GM10266 (cell line): ENCODE measurements at regions not wholly inside any gene's neighbourhood (a gene's known extent, or its start where the extent isn't known, plus 50 kb on each side); places are given as distances from the start of the nearest gene placed in this dataset.

Experiments
- DNase-seq: peaks from one replicate; pipeline ENCODE4 v3.0.0; 2012; ENCODE audit errors: extremely low spot score
- TF ChIP-seq, protein P1 (sequence below): IDR thresholded peaks from 2 replicates; pipeline ENCODE4 v1.5.1; 2012; ENCODE audit warnings: mild to moderate bottlenecking, low read depth; ENCODE audit not compliant: control insufficient read depth, insufficient read depth; ENCODE audit errors: missing control alignments

DNA sequence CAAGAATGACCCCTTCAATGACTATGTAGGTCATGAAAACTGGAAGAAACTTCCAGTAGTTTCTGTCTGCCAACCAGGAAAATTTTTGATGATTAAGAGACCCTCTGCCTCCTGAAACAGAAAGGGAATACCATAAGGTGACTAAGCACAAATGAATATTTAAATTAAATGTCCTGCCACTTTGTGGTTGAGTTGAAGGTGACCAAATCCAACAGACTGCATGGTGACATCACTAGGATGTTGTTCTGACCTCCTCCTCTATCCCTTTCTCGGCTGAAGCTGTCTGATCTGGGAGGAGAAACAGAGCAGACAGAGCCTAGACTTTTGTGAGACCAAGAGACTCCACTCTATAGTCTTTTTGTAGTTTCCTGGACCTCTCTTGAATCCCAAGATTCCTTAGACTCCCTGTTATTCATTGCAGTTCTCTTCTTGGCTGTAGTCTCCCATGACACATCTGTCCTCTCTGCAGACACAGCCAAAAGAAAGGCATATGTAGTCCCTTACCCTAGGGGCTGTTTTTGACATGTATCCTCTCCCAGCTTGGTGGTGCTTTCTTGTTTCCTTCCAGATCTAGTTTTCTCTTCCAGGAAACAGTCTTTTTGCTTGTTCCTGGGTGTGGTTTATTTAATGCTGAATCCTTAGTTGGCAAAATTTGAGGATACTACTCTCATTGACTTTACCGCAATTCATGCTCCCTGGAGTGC, 55.2 kb upstream of the UBE3A start:
- DNase-seq = no peak
- TF ChIP-seq, protein P1, sequence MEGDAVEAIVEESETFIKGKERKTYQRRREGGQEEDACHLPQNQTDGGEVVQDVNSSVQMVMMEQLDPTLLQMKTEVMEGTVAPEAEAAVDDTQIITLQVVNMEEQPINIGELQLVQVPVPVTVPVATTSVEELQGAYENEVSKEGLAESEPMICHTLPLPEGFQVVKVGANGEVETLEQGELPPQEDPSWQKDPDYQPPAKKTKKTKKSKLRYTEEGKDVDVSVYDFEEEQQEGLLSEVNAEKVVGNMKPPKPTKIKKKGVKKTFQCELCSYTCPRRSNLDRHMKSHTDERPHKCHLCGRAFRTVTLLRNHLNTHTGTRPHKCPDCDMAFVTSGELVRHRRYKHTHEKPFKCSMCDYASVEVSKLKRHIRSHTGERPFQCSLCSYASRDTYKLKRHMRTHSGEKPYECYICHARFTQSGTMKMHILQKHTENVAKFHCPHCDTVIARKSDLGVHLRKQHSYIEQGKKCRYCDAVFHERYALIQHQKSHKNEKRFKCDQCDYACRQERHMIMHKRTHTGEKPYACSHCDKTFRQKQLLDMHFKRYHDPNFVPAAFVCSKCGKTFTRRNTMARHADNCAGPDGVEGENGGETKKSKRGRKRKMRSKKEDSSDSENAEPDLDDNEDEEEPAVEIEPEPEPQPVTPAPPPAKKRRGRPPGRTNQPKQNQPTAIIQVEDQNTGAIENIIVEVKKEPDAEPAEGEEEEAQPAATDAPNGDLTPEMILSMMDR = no peak

DNA sequence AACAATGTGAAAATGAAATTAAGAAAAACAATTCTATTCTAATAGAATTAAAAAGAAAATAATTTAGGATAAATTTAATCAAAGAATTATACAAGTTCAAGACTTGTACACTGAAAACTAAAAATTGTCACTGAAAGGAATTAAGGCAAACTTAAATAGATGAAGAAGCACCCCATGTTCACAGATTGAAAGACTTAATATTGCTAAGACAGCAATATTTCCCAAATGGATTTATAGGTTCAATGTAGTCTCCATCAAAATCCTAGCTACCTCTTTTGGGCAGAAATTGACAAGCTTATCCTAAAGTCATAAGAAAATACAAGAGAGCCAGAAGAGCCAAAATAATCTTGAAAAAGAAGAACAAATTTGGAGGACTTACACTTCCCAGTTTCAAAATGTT, 53.5 kb upstream of the UBE3A start:
- TF ChIP-seq, protein P1 = no peak
- no peak for DNase-seq
